HepG2 (cell line): ENCODE measurements at regions not wholly inside any gene's neighbourhood (a gene's known extent, or its start where the extent isn't known, plus 50 kb on each side); places are given as distances from the start of the nearest gene placed in this dataset.

Experiments
- ATAC-seq: fragments of 200-7000 bp; cut with Tn5 transposase; 3 replicates; pipeline ENCODE4 v1.9.1; 2020; ENCODE audit warnings: mild to moderate bottlenecking, moderate library complexity
- BruUV-seq: library from RNA; stranded (reverse); fragments of 400-500 nt; replicated peaks from 2 replicates; lab custom pipeline; 2021; lab: Mats Ljungman, UMichigan
- CTCF ChIA-PET: fragments of 300-600 bp; formaldehyde crosslinking; extraction: SDS; loops from one replicate; lab custom pipeline; 2021; ENCODE audit warnings: low total read pairs, inconsistent platforms, low intra/inter-chr PET ratio; lab: Yijun Ruan, JAX
- POLR2A ChIA-PET: fragments of 350-600 bp; sonication (Branson Sonifier 250); formaldehyde crosslinking; loops from one replicate; lab custom pipeline; 2020; ENCODE audit warnings: antibody characterized with exemption, inconsistent platforms; lab: Yijun Ruan, JAX
- DNase-seq: peaks from one replicate; pipeline ENCODE4 v3.0.0-alpha.2; 2015; ENCODE audit warnings: low spot score
- FAIRE-seq: peaks from 3 replicates; lab custom pipeline; 2011; peaks lifted over from hg19 to GRCh38; lab: Jason Lieb, UNC
- H2AFZ ChIP-seq: one replicate; pipeline ENCODE4 v1.6.1; 2011; ENCODE audit warnings: low read length, inconsistent platforms
- H3K27ac ChIP-seq: fragments of 300-600 bp; 3 replicates; pipeline ENCODE4 v1.8.0; 2011; ENCODE audit warnings: mixed run types, mild to moderate bottlenecking, mixed read lengths, low read length, inconsistent platforms; ENCODE audit not compliant: insufficient read depth; ENCODE audit errors: extremely low read length
- H3K27me3 ChIP-seq, 2 experiments: fragments of 200-600 bp in 1 of 2; 2 replicates in 1 of 2; 3 replicates in 1 of 2; pipeline versions ENCODE4 v1.6.0 to v1.8.0; 2011; ENCODE audit warnings: low read length in 2 of 2, mild to moderate bottlenecking in 2 of 2, moderate library complexity in 2 of 2, inconsistent platforms in 1 of 2; ENCODE audit not compliant: insufficient read depth in 2 of 2, control insufficient read depth in 1 of 2
- H3K36me3 ChIP-seq, 2 experiments: fragments of 200-600 bp in 1 of 2; replicated peaks in 1 of 2; 2 replicates in 1 of 2; 3 replicates in 1 of 2; pipeline versions ENCODE4 v1.5.1 to v1.8.0; 2011; ENCODE audit warnings: low read length in 2 of 2, inconsistent platforms in 1 of 2; ENCODE audit not compliant: insufficient read depth in 2 of 2, control insufficient read depth in 1 of 2
- H3K4me1 ChIP-seq: 2 replicates; pipeline ENCODE4 v1.5.1; 2012; ENCODE audit warnings: low read length, inconsistent platforms; ENCODE audit not compliant: insufficient read depth
- H3K4me2 ChIP-seq: 2 replicates; pipeline ENCODE4 v1.6.0; 2011; ENCODE audit warnings: low read depth, low read length, inconsistent platforms
- H3K4me3 ChIP-seq, 3 experiments: fragments of 200-600 bp in 1 of 3; sonication (generic), shearing (Covaris generic) in 1 of 3; replicated peaks in 1 of 3; 2 replicates each; pipeline ENCODE4 v1.5.1; 2011 to 2016; ENCODE audit warnings: low read length in 3 of 3, inconsistent platforms in 2 of 3, low read depth in 2 of 3, mild to moderate bottlenecking in 2 of 3, control low read depth in 1 of 3, mixed read lengths in 1 of 3; ENCODE audit not compliant: insufficient read depth in 1 of 3
- H3K79me2 ChIP-seq: one replicate; pipeline ENCODE4 v1.6.1; 2011; ENCODE audit warnings: low read length, inconsistent platforms; ENCODE audit not compliant: insufficient read depth
- H3K9ac ChIP-seq: 2 replicates; pipeline ENCODE4 v1.6.0; 2011; ENCODE audit warnings: mild to moderate bottlenecking, low read depth, low read length, inconsistent platforms; ENCODE audit not compliant: insufficient read depth
- H3K9me3 ChIP-seq: 2 replicates; pipeline ENCODE4 v1.5.1; 2012; ENCODE audit warnings: mild to moderate bottlenecking, low read length
- H4K20me1 ChIP-seq: 2 replicates; pipeline ENCODE4 v1.6.0; 2011; ENCODE audit warnings: inconsistent platforms, mild to moderate bottlenecking, low read length, moderate library complexity; ENCODE audit not compliant: insufficient read depth
- ARNT2 ChIP-seq: sonication (generic); formaldehyde crosslinking; IDR thresholded peaks from 2 replicates; pipeline ENCODE4 v1.8.0; 2022; ENCODE audit warnings: mild to moderate bottlenecking, low read depth, missing genetic modification reagents, moderate library complexity
- BRD4 ChIP-seq: sonication (generic); formaldehyde crosslinking; IDR thresholded peaks from 2 replicates; pipeline ENCODE4 v1.4.0; 2020; ENCODE audit warnings: missing genetic modification reagents
- GZF1 ChIP-seq: sonication (generic); formaldehyde crosslinking; IDR thresholded peaks from 2 replicates; pipeline ENCODE4 v1.5.1; 2020; ENCODE audit warnings: mild to moderate bottlenecking, missing genetic modification reagents
- HES4 ChIP-seq: sonication (generic); formaldehyde crosslinking; IDR thresholded peaks from 2 replicates; pipeline ENCODE4 v1.9.0; 2021; ENCODE audit warnings: mild to moderate bottlenecking, missing genetic modification reagents, borderline replicate concordance
- HOXA9 ChIP-seq: sonication (generic); formaldehyde crosslinking; IDR thresholded peaks from 2 replicates; pipeline ENCODE4 v1.8.1; 2022; ENCODE audit warnings: missing genetic modification reagents, mild to moderate bottlenecking, moderate library complexity, borderline replicate concordance
- KDM1A ChIP-seq: IDR thresholded peaks from 2 replicates; pipeline ENCODE4 v1.6.1; 2016; ENCODE audit warnings: missing compliant biosample characterization
- LRRFIP1 ChIP-seq: sonication (generic); formaldehyde crosslinking; conservative IDR thresholded peaks from 2 replicates; pipeline ENCODE4 v1.4.0; 2020; ENCODE audit warnings: missing genetic modification reagents
- MZF1 ChIP-seq: sonication (generic); formaldehyde crosslinking; IDR thresholded peaks from 2 replicates; pipeline ENCODE4 v1.8.1; 2023; ENCODE audit warnings: mild to moderate bottlenecking, missing genetic modification reagents, borderline replicate concordance
- THAP9 ChIP-seq: sonication (generic); formaldehyde crosslinking; IDR thresholded peaks from 2 replicates; pipeline ENCODE4; 2020; ENCODE audit warnings: missing genetic modification reagents, mild to moderate bottlenecking, borderline replicate concordance
- ZBED4 ChIP-seq: sonication (generic); formaldehyde crosslinking; IDR thresholded peaks from 2 replicates; pipeline ENCODE4 v1.4.0; 2020; ENCODE audit warnings: missing genetic modification reagents, borderline replicate concordance
- ZBTB1 ChIP-seq: sonication (generic); formaldehyde crosslinking; IDR thresholded peaks from 2 replicates; pipeline ENCODE4 v1.4.0; 2020; ENCODE audit warnings: missing genetic modification reagents, borderline replicate concordance
- ZBTB8A ChIP-seq: sonication (generic); formaldehyde crosslinking; IDR thresholded peaks from 2 replicates; pipeline ENCODE4 v1.4.0; 2020; ENCODE audit warnings: mild to moderate bottlenecking, low read depth, missing genetic modification reagents, borderline replicate concordance
- ZFP36L2 ChIP-seq: sonication (generic); formaldehyde crosslinking; IDR thresholded peaks from 2 replicates; pipeline ENCODE4 v1.4.0; 2020; ENCODE audit warnings: missing genetic modification reagents
- ZNF639 ChIP-seq: conservative IDR thresholded peaks from 2 replicates; pipeline ENCODE4 v1.6.1; 2018; ENCODE audit warnings: missing genetic modification reagents
- WGBS: methylation state at CpG from one replicate; pipeline ENCODE4 v1.1.6; 2017; ENCODE audit warnings: low lambda C conversion rate; 5-methylcytosine and 5-hydroxymethylcytosine counted together
- in situ Hi-C: cut with HindIII; loops from 2 replicates; pipeline ENCODE4 v1.10.0; 2017; ENCODE audit warnings: low pct_unique_long_range_greater_than_20kb; ENCODE audit not compliant: extremely low pct_ligation_motif_present
- intact Hi-C: fragments of 100-400 bp; cut with micrococcal nuclease; formaldehyde crosslinking; loops from one replicate; pipeline ENCODE4 v1.10.0; 2022; ENCODE audit not compliant: unreplicated experiment

- H4K20me1 ChIP-seq = no peaks in the 10 kb centered on the region
- in situ Hi-C loops (no loop called here), intact Hi-C loops (no loop called here)
- H3K4me3 ChIP-seq = no peak overlapping the region
- no peak overlapping the region for H3K4me2 ChIP-seq
- H3K27ac ChIP-seq = no peak overlapping the region
- H3K36me3 ChIP-seq = no peaks in the 10 kb centered on the region
- no peak for DNase-seq
- H3K79me2 ChIP-seq = no peaks in the 10 kb centered on the region
- no peak for FAIRE-seq
- peaks cover 84% of the 10 kb centered on the region for H3K9me3 ChIP-seq
- H2AFZ ChIP-seq = no peak overlapping the region
- WGBS = 4% methylated on average over 1 of the region's 1 CpG
- ChIA-PET POLR2A (no interaction called here), CTCF (no interaction called here)
- no peaks in the 10 kb centered on the region for H3K4me1 ChIP-seq
- no TSS peak for BruUV-seq
- H3K27me3 ChIP-seq = no peaks in the 10 kb centered on the region
- H3K9ac ChIP-seq = no peak overlapping the region
- no peak for ATAC-seq
- no peak for TF ChIP-seq ZNF639 (CRISPR knock-in tag)
- TF ChIP-seq GZF1 (CRISPR knock-in tag) = no peak
- TF ChIP-seq ZBTB1 = no peak
- no peak for TF ChIP-seq ARNT2 (CRISPR knock-in tag)
- TF ChIP-seq ZBED4 = no peak
- TF ChIP-seq HES4 (CRISPR knock-in tag) = no peak
- no peak for TF ChIP-seq KDM1A
- TF ChIP-seq ZBTB8A = no peak
- no peak for TF ChIP-seq HOXA9 (CRISPR knock-in tag)
- TF ChIP-seq THAP9 = no peak
- no peak for TF ChIP-seq BRD4 (CRISPR knock-in tag)
- TF ChIP-seq MZF1 (CRISPR knock-in tag) = no peak
- no peak for TF ChIP-seq LRRFIP1
- no peak for TF ChIP-seq ZFP36L2 (CRISPR knock-in tag)
Observed at GRCh38 chr15:24076090-24076784, 389.1 kb upstream of the NDN start.
